SU-DHL-6 (cell line): ENCODE measurements at regions not wholly inside any gene's neighbourhood (a gene's known extent, or its start where the extent isn't known, plus 50 kb on each side); places are given as distances from the start of the nearest gene placed in this dataset.

Source experiments
- H2AFZ ChIP-seq: fragments of 200-600 bp; sonication (generic); 2 replicates; pipeline ENCODE4 v1.6.1; 2014; ENCODE audit warnings: low read depth, mild to moderate bottlenecking, moderate library complexity, mixed read lengths, antibody characterized with exemption, low read length; ENCODE audit not compliant: severe bottlenecking
- H3F3A ChIP-seq: fragments of 200-600 bp; shearing (Covaris generic); 2 replicates; pipeline ENCODE4 v1.6.0; 2016; ENCODE audit warnings: antibody characterized with exemption, mild to moderate bottlenecking; ENCODE audit not compliant: insufficient read depth
- H3K27ac ChIP-seq: fragments of 200-600 bp; sonication (generic); 2 replicates; pipeline ENCODE4 v1.5.1; 2016; ENCODE audit warnings: low read depth, mild to moderate bottlenecking, low read length, moderate library complexity, mixed read lengths
- H3K27me3 ChIP-seq: fragments of 200-600 bp; sonication (generic), shearing (Covaris generic); 2 replicates; pipeline ENCODE4 v1.6.0; 2014; ENCODE audit warnings: mild to moderate bottlenecking, low read length
- H3K36me3 ChIP-seq: fragments of 200-600 bp; sonication (generic); 2 replicates; pipeline ENCODE4 v1.6.1; 2014; ENCODE audit warnings: mild to moderate bottlenecking, low read length, mixed read lengths
- H3K4me2 ChIP-seq: fragments of 300-600, 200-600 bp; shearing (Covaris generic), sonication (generic); 2 replicates; pipeline ENCODE4 v1.6.0; 2014; ENCODE audit warnings: low read length, low read depth, mild to moderate bottlenecking; ENCODE audit not compliant: poor library complexity, severe bottlenecking
- H3K4me3 ChIP-seq: fragments of 200-600 bp; sonication (generic); 2 replicates; pipeline ENCODE4 v1.5.1; 2014; ENCODE audit warnings: antibody characterized with exemption, low read length, mild to moderate bottlenecking, mixed read lengths; ENCODE audit not compliant: insufficient read depth, poor library complexity, severe bottlenecking
- H3K79me2 ChIP-seq: fragments of 200-600 bp; sonication (generic); 2 replicates; pipeline ENCODE4 v1.6.1; 2014; ENCODE audit warnings: mild to moderate bottlenecking, low read length, moderate library complexity; ENCODE audit not compliant: insufficient read depth
- H3K9ac ChIP-seq: fragments of 200-600 bp; sonication (generic); 2 replicates; pipeline ENCODE4 v1.7.0; 2014; ENCODE audit warnings: mild to moderate bottlenecking, low read length
- H3K9me2 ChIP-seq: fragments of 200-600 bp; sonication (generic); replicated peaks from 2 replicates; pipeline ENCODE4 v1.6.1; 2014; ENCODE audit warnings: low read length; ENCODE audit not compliant: insufficient read depth
- H3K9me3 ChIP-seq: fragments of 200-600 bp; sonication (generic); 2 replicates; pipeline ENCODE4 v1.6.1; 2014; ENCODE audit warnings: low read length, mixed read lengths; ENCODE audit not compliant: insufficient read depth
- H4K20me1 ChIP-seq: fragments of 200-600 bp; sonication (generic); 2 replicates; pipeline ENCODE4 v1.6.1; 2014; ENCODE audit warnings: low read depth, mild to moderate bottlenecking, antibody characterized with exemption, low read length, moderate library complexity, mixed read lengths
- CTCF ChIP-seq: fragments of 200-600 bp; sonication (generic); IDR thresholded peaks from one replicate; pipeline ENCODE4 v1.5.1; 2017; ENCODE audit warnings: antibody characterized with exemption, mild to moderate bottlenecking, low read length, moderate library complexity; ENCODE audit not compliant: insufficient read depth, poor library complexity, severe bottlenecking
- EZH2phosphoT487 ChIP-seq: fragments of 200-600 bp; sonication (generic), shearing (Covaris generic); conservative IDR thresholded peaks from 2 replicates; pipeline ENCODE4 v1.6.1; 2018; ENCODE audit warnings: mild to moderate bottlenecking, antibody characterized with exemption, low read length, moderate library complexity, mixed read lengths

GRCh38 chr10:124226271-124227054, 133.1 kb upstream of the CHST15 start:
- Histone ChIP-seq H3K9me3 (peaks cover 27% of the 10 kb centered on the region), H3F3A (peaks cover 50% of the 10 kb centered on the region), H3K9me2 (no peaks in the 10 kb centered on the region)

GRCh38 chr10:124225467-124226270, 132.3 kb upstream of the CHST15 start:
- Histone ChIP-seq H2AFZ (no peak overlapping the region), H3K9me3 (peaks cover 27% of the 10 kb centered on the region), H3F3A (peaks cover 50% of the 10 kb centered on the region), H4K20me1 (no peaks in the 10 kb centered on the region), H3K27ac (no peak overlapping the region), H3K9me2 (no peaks in the 10 kb centered on the region), H3K79me2 (no peaks in the 10 kb centered on the region), H3K36me3 (no peaks in the 10 kb centered on the region), H3K9ac (no peak overlapping the region), H3K27me3 (no peaks in the 10 kb centered on the region), H3K4me2 (no peak overlapping the region), H3K4me3 (no peak overlapping the region)
- TF ChIP-seq CTCF: no peak

More at GRCh38 chr10:124226271-124227054, 133.1 kb upstream of the CHST15 start:
- Histone ChIP-seq H2AFZ (no peak overlapping the region), H3K27ac (no peak overlapping the region), H3K79me2 (no peaks in the 10 kb centered on the region), H3K27me3 (no peaks in the 10 kb centered on the region), H4K20me1 (no peaks in the 10 kb centered on the region), H3K4me3 (no peak overlapping the region), H3K4me2 (no peak overlapping the region), H3K36me3 (no peaks in the 10 kb centered on the region), H3K9ac (no peak overlapping the region)
- TF ChIP-seq CTCF: no peak
- TF ChIP-seq EZH2phosphoT487: no peak

GRCh38 chr10:124225029-124225466, 131.7 kb upstream of the CHST15 start:
- H3K27ac ChIP-seq: no peak overlapping the region
- no peaks in the 10 kb centered on the region for H3K27me3 ChIP-seq
- H3K36me3 ChIP-seq: no peaks in the 10 kb centered on the region
- peaks cover 27% of the 10 kb centered on the region for H3K9me3 ChIP-seq
- no peaks in the 10 kb centered on the region for H3K9me2 ChIP-seq
- H4K20me1 ChIP-seq: no peaks in the 10 kb centered on the region
- TF ChIP-seq CTCF: no peak
- TF ChIP-seq EZH2phosphoT487: no peak
- H3K4me3 ChIP-seq: no peak overlapping the region
- H3K9ac ChIP-seq: no peak overlapping the region
- H2AFZ ChIP-seq: no peak overlapping the region
- H3F3A ChIP-seq: peaks cover 44% of the 10 kb centered on the region
- no peaks in the 10 kb centered on the region for H3K79me2 ChIP-seq
- no peak overlapping the region for H3K4me2 ChIP-seq
